ENCODE measurements at regions not wholly inside any gene's neighbourhood (a gene's known extent, or its start where the extent isn't known, plus 50 kb on each side); places are given as distances from the start of the nearest gene placed in this dataset.

DNA sequence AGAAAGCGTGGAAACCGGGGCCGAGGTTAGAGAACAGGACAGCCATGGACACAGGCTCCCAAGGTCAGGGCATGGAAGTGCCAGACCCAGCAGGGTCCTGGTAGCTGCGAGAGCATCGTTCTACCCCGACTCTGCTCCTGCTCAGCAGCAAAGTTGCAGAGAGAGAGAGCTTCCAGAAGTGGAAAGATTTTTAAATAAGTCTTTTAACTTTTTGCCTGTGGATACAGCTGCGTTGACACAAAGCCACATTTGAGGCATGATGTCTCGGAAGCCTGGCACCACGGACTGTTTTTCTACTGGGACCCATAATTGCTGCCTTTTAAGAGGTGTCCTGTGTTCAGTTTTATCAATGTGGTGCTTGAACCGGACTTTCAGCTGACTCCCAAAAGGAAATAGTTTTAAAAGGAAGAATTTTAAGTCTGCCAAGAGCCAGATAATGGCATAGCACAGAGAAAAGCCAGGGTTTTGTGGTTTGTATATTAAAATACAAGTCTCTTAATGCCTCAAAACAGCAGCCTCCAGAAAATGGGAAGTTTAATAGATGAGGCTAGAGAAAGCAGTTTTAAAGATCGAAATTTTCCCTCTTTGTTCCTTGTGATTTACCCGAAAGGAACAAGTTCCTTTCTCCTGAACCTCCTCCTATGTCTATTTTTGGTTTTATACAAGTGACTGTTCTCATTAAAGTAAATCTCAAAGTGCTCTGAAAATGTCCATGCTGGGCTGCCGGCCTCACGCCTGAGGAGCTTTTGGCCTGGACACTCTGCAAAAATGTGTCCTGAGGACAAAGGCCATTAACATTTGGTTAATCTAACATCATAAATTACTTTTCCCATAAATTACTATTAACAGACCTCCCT lies 91.5 kb downstream of the RIN2 start:
- DNase-seq: no peak
- Mint-ChIP-seq H3K4me3 (no peak overlapping the region), H3K36me3 (peaks cover 2% of the 10 kb centered on the region), H3K9me3 (peaks cover 7% of the 10 kb centered on the region), H3K27ac (no peak overlapping the region), H3K27me3 (peaks cover 24% of the 10 kb centered on the region), H3K4me1 (no peaks in the 10 kb centered on the region)

DNA sequence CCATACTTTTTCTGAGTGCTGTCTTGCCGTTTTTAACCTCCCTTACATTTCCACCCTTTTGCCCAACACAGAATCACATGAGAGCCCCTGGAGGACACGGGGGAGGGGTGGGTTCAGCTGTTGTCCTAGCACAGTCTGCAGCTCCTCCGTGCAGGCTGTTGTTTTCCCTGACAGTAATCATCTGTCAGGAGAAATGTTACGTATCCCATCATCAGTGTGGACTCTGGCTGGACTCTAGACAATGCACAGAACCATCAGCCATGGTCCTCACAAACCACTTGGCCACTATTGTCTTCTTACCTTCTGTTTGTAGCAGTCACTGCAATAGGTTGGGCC lies 92.1 kb downstream of the RIN2 start:
- peaks cover 5% of the 10 kb centered on the region for H3K9me3 Mint-ChIP-seq
- H3K4me1 Mint-ChIP-seq: no peaks in the 10 kb centered on the region
- no peak overlapping the region for H3K27ac Mint-ChIP-seq
- H3K36me3 Mint-ChIP-seq: peaks cover 2% of the 10 kb centered on the region
- H3K27me3 Mint-ChIP-seq: peaks cover 22% of the 10 kb centered on the region
- no peak overlapping the region for H3K4me3 Mint-ChIP-seq
- DNase-seq: no peak

GRCh38 chr20:19851861-19852260 lies 93.8 kb downstream of the RIN2 start:
- Mint-ChIP-seq H3K27ac (no peak overlapping the region), H3K27me3 (peaks cover 12% of the 10 kb centered on the region), H3K9me3 (peaks cover 3% of the 10 kb centered on the region), H3K4me1 (no peaks in the 10 kb centered on the region), H3K36me3 (no peaks in the 10 kb centered on the region), H3K4me3 (no peak overlapping the region)
- no peak for DNase-seq

- H3K27me3 Mint-ChIP-seq: peaks cover 3% of the 10 kb centered on the region
- H3K4me3 Mint-ChIP-seq: no peak overlapping the region
- peaks cover 6% of the 10 kb centered on the region for H3K9me3 Mint-ChIP-seq
- H3K4me1 Mint-ChIP-seq: no peaks in the 10 kb centered on the region
- no peaks in the 10 kb centered on the region for H3K36me3 Mint-ChIP-seq
- no peak overlapping the region for H3K27ac Mint-ChIP-seq
- DNase-seq: no peak
These were observed 97.4 kb downstream of the RIN2 start for GRCh38 chr20:19855416-19855815.

GRCh38 chr20:19858466-19859371 lies 100.7 kb downstream of the RIN2 start:
- no peak for DNase-seq
- Mint-ChIP-seq H3K9me3 (peaks cover 6% of the 10 kb centered on the region), H3K4me3 (no peak overlapping the region), H3K27me3 (peaks cover 8% of the 10 kb centered on the region), H3K36me3 (no peaks in the 10 kb centered on the region), H3K4me1 (no peaks in the 10 kb centered on the region), H3K27ac (no peak overlapping the region)

DNA sequence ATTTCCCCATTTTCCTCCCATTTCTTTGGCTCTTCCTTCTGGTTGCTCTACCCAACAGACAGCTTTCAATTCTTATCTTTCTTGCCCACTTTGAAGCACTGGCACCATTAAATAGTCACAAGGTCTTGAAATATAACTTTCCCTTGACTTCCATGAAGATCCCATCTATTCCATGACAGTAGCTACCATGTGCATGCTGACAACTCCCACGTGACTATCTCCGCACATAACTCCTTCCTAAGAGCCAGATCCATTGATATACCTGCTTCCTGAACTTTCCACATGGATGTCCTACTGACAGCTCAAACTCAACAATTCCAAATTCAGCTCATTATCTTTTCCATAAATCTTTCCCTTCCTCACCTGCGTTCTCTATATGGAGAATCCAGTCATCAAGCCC lies 101.4 kb downstream of the RIN2 start:
- no peaks in the 10 kb centered on the region for H3K4me1 Mint-ChIP-seq
- no peaks in the 10 kb centered on the region for H3K36me3 Mint-ChIP-seq
- DNase-seq: no peak
- peaks cover 4% of the 10 kb centered on the region for H3K9me3 Mint-ChIP-seq
- H3K27me3 Mint-ChIP-seq: peaks cover 8% of the 10 kb centered on the region
- no peak overlapping the region for H3K4me3 Mint-ChIP-seq
- no peak overlapping the region for H3K27ac Mint-ChIP-seq

DNA sequence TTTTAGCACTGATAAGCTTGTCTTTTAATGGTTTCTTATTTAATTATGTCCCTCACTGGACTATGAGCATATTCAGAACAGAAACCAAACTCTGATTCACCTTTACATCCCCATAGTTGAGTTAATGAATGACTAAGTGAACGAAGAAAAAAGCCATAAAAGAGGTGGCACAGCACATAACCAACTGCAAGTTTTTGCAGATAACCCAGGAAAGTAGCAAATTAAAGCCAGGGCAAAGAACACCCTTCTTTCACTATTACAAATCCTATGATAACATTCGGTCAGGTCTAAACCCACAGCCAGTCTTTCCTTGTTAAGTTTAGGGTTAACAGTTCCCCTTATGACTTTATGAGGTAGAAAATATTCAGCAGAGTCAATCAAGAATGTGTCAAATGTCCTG lies 102.7 kb downstream of the RIN2 start:
- DNase-seq: no peak
- Mint-ChIP-seq H3K27ac (no peak overlapping the region), H3K9me3 (peaks cover 4% of the 10 kb centered on the region), H3K4me1 (no peaks in the 10 kb centered on the region), H3K27me3 (peaks cover 8% of the 10 kb centered on the region), H3K4me3 (no peak overlapping the region), H3K36me3 (no peaks in the 10 kb centered on the region)

GRCh38 chr20:19861147-19861759 lies 103.2 kb downstream of the RIN2 start:
- Mint-ChIP-seq H3K9me3 (peaks cover 4% of the 10 kb centered on the region), H3K4me3 (no peak overlapping the region)

DNA sequence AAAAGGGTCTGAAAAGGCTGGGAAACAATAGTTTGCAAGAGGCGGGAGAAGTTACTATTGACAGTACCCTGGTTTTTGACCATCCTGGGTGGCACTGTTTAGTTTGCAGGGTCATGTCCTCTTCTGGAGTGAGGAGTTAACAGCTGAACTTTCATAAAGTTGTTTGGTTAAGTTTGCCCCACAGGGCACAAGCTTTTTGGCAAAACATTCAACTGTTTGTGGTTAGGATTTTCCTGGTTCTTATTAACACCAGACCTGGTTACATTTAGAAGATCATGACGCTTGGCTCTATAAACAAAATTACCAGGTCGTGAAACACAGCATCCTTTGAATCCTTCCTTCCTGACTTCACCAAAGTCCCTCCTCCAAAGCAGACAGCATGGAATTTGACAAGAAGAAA lies 106.1 kb downstream of the RIN2 start:
- Mint-ChIP-seq H3K27me3 (peaks cover 16% of the 10 kb centered on the region), H3K9me3 (peaks cover 4% of the 10 kb centered on the region), H3K4me1 (no peaks in the 10 kb centered on the region)

More at GRCh38 chr20:19861147-19861759, 103.2 kb downstream of the RIN2 start:
- Mint-ChIP-seq H3K27ac (no peak overlapping the region), H3K4me1 (no peaks in the 10 kb centered on the region), H3K36me3 (no peaks in the 10 kb centered on the region), H3K27me3 (peaks cover 8% of the 10 kb centered on the region)
- DNase-seq: no peak

DNA sequence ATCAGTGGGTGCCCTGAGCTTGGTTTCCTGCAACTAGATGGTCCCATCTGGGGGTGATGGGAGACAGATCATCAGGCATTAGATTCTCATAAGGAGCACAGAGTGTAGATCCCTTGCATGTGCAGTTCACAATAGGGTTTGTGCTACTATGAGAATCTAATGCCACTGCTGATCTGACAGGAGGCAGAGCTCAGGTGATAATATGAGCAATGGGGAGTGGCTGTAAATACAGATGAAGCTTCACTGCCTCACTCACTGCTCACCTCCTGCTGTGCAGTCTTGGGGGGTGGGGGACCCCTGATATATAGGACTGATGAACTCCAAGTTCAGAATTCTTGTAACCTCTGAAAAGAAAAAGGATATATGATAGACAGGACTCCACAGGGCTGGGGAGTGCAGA lies 108.0 kb downstream of the RIN2 start:
- H3K4me1 Mint-ChIP-seq: no peaks in the 10 kb centered on the region
- no peak for DNase-seq
- no peaks in the 10 kb centered on the region for H3K36me3 Mint-ChIP-seq
- H3K4me3 Mint-ChIP-seq: no peak overlapping the region
- no peaks in the 10 kb centered on the region for H3K9me3 Mint-ChIP-seq
- H3K27ac Mint-ChIP-seq: no peak overlapping the region
- H3K27me3 Mint-ChIP-seq: peaks cover 16% of the 10 kb centered on the region

More for the DNA sequence above, 106.1 kb downstream of the RIN2 start:
- Mint-ChIP-seq H3K4me3 (no peak overlapping the region), H3K36me3 (no peaks in the 10 kb centered on the region), H3K27ac (no peak overlapping the region)
- no peak for DNase-seq

DNA sequence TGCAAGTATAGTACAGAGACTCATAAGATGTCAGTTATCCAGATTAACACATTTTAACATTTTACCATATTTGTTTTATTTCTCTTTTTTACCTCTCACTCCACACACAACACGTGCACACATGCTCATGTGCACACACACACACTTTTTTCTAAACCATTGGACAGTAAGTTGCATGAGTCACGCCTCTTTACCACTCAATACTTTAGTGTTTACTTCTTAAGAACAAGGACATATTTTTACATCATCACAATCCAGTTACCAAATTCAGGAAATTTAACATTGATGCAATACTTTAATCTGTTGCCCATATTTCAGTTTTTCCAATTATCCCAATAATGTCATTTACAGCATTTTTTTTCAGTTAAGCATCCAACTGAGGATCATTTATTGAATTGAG lies 109.0 kb downstream of the RIN2 start:
- no peak for DNase-seq
- no peak overlapping the region for H3K27ac Mint-ChIP-seq
- peaks cover 19% of the 10 kb centered on the region for H3K27me3 Mint-ChIP-seq

DNA sequence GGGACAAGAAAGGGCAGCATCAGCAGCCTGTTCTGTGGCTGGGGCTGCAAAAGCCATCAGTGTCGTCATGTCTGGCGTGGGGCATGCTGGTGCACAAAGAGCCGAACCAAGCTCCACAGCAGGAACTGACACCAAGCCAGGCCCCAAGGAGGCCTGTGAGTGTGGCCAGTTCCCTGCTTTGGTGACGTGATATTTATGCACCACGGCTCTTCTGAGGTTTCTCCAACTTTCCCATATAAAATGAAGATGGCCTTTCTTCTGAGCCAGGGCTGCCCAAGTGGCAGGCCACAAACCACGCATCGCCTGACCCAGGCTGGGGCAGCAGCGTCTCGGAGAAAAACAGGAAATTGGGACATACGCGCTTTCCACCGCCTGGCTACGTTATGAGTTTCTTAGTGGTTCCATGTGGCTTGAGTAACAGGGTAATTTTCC lies 109.9 kb downstream of the RIN2 start:
- H3K27ac Mint-ChIP-seq: no peak overlapping the region
- peaks cover 15% of the 10 kb centered on the region for H3K27me3 Mint-ChIP-seq
- no peak overlapping the region for H3K4me3 Mint-ChIP-seq
- no peaks in the 10 kb centered on the region for H3K4me1 Mint-ChIP-seq
- H3K36me3 Mint-ChIP-seq: no peaks in the 10 kb centered on the region
- DNase-seq: no peak
- no peaks in the 10 kb centered on the region for H3K9me3 Mint-ChIP-seq

More for the DNA sequence above, 109.0 kb downstream of the RIN2 start:
- Mint-ChIP-seq H3K36me3 (no peaks in the 10 kb centered on the region), H3K4me3 (no peak overlapping the region), H3K4me1 (no peaks in the 10 kb centered on the region), H3K9me3 (no peaks in the 10 kb centered on the region)

DNA sequence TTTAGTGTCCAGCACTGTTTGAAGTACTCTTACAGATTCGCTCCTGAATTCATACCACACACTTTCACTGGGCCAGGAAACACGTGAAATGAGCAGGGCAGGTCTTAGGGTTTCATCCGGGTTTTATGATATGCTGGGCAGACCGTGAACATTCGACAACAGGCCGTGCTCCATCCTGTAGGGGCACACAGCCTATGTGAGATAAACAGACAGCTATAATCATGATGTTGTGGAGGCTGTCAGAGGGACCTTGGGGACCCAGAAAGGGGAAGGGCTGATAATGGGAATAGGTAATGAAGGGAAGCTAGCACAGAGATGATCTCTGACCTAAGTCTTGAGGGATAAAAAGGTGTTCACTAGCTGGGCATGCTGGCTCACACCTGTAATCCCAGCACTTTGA lies 110.4 kb downstream of the RIN2 start:
- no peaks in the 10 kb centered on the region for H3K36me3 Mint-ChIP-seq
- peaks cover 14% of the 10 kb centered on the region for H3K27me3 Mint-ChIP-seq
- DNase-seq: no peak
- H3K9me3 Mint-ChIP-seq: no peaks in the 10 kb centered on the region
- no peak overlapping the region for H3K4me3 Mint-ChIP-seq
- no peak overlapping the region for H3K27ac Mint-ChIP-seq
- H3K4me1 Mint-ChIP-seq: no peaks in the 10 kb centered on the region

- H3K9me3 Mint-ChIP-seq: no peaks in the 10 kb centered on the region
- peaks cover 17% of the 10 kb centered on the region for H3K27me3 Mint-ChIP-seq
- H3K27ac Mint-ChIP-seq: no peak overlapping the region
- no peak overlapping the region for H3K4me3 Mint-ChIP-seq
- no peaks in the 10 kb centered on the region for H3K36me3 Mint-ChIP-seq
- no peaks in the 10 kb centered on the region for H3K4me1 Mint-ChIP-seq
- DNase-seq: no peak
These were observed 113.9 kb downstream of the RIN2 start for GRCh38 chr20:19872001-19872400.

DNA sequence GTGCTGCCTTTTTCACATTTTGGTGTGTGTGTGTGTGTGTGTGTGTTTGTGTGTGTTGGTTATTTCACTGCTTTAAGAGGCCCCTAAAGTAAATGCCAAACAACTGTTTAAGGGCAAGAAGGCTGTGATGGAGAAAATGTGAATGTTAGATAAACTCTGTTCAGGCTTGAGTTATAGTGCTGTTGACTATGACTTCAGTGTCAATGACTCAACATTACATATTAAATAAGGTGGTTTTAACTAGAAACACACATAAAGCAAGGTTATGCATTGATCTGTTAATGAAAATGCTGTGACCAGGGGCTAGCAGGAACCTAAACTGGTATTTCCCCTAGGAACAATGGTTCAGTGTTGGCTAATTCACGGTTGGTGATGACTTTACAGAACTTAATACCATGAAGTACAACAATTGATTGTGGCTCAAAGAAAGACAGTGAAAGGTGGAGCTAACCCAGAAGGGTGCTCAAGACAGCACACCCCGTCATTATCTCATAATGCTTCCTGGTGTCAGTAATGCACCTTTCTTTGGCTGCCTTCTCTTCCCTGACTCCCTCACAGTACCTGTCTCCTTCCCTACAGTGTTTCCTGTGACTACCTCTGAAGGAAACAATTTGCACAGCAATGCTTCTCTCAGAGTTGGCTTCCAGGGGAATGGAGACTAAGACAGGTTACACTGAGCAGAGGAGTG lies 116.1 kb downstream of the RIN2 start:
- no peaks in the 10 kb centered on the region for H3K36me3 Mint-ChIP-seq
- no peaks in the 10 kb centered on the region for H3K9me3 Mint-ChIP-seq
- no peaks in the 10 kb centered on the region for H3K4me1 Mint-ChIP-seq
- no peak overlapping the region for H3K27ac Mint-ChIP-seq
- H3K27me3 Mint-ChIP-seq: peaks cover 10% of the 10 kb centered on the region
- H3K4me3 Mint-ChIP-seq: no peak overlapping the region
- DNase-seq: no peak

Data from activated naive CD8-positive, alpha-beta T cell treated with anti-CD3 and anti-CD28 coated beads for 36 hours (primary cell).